Adrenal gland (tissue), 5 donors: ENCODE measurements at regions not wholly inside any gene's neighbourhood (a gene's known extent, or its start where the extent isn't known, plus 50 kb on each side); places are given as distances from the start of the nearest gene placed in this dataset.

Source experiments
- CTCF ChIP-seq, 6 experiments: fragments of 450-650 bp in 4 of 6; fragments of 200-600 bp in 2 of 6; sonication (generic) in 1 of 6; IDR thresholded peaks; 1 replicate in 5 of 6; 2 replicates in 1 of 6; pipeline versions ENCODE4 v1.5.1 to v1.8.0; 2016 to 2021; ENCODE audit warnings: antibody characterized with exemption in 6 of 6, mild to moderate bottlenecking in 2 of 6, moderate library complexity in 1 of 6
- POLR2A ChIP-seq, 2 donors: fragments of 450-650 bp; IDR thresholded peaks; one replicate each; pipeline ENCODE4 v1.6.1; 2017; ENCODE audit warnings: antibody characterized with exemption in 2 of 2, mild to moderate bottlenecking in 2 of 2, moderate library complexity in 1 of 2
- donor health status: DM: no; HTN: no; CAD: no.

GRCh38 chr6:119671105-119671504, 321.5 kb upstream of the MAN1A1 start:
- TF ChIP-seq POLR2A (IDR thresholded peaks at IDR 0.05) (no peak), CTCF (IDR thresholded peaks at IDR 0.05) (no peak)
